GM18858 (cell line): ENCODE measurements at regions not wholly inside any gene's neighbourhood (a gene's known extent, or its start where the extent isn't known, plus 50 kb on each side); places are given as distances from the start of the nearest gene placed in this dataset.
"Not testable (repeated sequence)": the region's sequence is repeated elsewhere in the genome, so short reads cannot be mapped to it uniquely, and the experiment has no call there.

Experiments
- ATAC-seq: cut with Tn5 transposase; IDR thresholded peaks from one replicate; pipeline ENCODE4 v1.9.1; 2021; ENCODE audit not compliant: unreplicated experiment

DNA sequence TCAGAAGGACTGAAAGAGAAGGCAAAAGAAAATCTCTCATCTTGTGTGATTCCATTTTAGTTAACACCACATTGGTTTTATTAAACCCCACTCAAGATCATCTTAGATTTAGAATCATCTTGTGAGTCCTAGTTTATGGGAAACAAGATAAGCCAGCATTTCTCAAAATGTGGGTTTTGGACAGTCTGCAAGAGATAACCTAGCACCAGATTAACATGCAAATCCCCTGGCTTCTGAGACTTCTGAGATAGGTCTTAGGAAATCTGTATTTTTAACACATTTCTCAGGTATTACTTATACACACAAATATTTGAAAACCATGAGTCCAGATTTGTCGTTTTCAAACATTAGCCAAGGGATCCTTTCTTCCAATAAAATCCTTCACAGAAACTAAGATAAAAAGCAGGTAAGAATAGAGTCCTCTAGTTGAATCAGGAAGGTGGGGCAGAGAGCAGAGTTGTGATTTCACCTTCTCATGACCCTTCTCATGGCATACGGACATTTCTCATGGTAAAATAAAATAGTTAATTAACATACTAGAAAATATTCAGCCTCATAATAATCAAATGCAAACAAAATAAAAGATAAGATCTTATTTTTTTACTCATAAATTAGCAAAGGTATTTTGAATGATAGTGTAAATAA is 287.2 kb upstream of the FN1 start:
- ATAC-seq = no peak

DNA sequence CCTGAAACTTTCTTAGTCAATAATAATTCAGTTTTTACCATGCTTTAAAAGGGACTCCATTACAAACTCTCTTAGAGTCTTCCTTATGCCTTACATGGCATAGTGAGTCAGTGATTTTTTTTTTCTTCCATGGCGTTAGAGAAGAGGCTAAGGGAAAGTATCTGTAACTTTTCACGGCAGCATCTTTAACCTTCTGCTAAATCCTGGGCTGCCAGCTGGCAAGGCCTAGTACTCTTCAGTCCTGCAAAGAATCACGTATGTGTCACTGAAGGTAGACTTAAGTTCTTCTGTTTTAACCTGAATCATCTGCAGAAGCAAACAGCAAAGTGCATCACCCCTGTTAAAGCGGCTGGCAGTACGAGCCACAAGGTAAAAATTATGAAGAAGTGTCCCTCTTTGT is 286.3 kb upstream of the FN1 start:
- no peak for ATAC-seq

- not testable (repeated sequence) for ATAC-seq
These were observed 285.6 kb upstream of the FN1 start for GRCh38 chr2:215721515-215721914.

- no peak for ATAC-seq
These were observed 283.0 kb upstream of the FN1 start for GRCh38 chr2:215718890-215719289.

GRCh38 chr2:215718436-215718835 is 282.6 kb upstream of the FN1 start:
- ATAC-seq = no peak

DNA sequence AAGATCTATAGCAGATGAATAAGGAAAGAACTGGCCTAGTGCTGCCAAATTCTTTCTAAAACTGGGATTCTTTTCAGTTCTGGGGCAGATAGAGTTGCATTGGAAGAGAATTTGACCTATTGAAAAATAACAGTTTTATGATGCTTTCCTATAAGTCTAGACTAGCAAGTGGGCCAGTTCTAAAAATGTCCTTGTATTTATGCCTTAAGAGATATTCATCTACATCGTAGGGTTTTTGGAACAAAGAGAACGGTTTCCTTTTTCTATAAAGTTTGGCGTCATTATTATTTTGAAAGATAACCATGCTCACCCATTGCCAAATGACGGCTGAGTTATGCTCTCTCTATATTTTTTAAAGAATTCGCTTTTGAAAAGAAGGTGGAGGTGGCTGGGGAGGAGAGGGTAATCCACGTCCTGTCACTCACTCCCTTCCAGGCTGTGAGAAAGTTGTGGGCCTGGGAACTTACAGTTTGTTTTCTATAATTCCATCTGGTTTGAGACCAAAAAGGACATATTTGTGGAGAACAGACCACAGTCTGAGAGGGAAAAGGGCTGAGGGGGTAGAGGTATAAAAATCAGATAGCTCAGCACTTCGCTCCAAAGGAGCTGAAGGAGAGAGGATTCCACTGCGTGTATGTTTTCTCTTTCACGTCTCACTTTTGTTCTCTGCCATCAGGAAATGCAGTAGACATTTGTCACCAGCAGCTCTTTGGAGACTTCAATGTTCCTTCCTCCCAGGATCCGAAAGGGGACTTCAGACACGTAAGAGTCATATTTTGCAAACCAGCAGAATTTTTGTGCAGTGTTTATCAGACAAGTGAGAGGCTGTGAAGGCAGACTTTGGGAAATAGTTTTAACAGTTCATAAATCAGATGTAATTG is 281.9 kb upstream of the FN1 start:
- no peak for ATAC-seq

DNA sequence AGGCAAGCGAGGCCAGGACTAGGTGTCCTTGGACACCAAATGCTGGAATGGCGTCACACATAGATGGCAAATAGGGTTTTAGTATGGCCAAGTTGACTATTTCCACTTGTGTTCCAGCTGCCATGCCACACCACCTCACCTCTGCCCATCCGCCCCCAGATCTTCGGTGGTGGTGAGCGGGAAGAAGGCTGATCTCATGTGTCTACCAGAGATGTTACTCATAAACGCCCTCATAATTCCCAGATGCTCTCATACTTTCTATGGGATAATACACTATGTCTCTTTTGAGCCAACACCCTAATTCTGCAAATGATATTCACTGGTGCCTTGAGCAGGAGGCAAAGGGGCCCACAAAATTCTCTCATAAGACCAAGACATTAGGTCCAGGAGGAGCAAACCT is 281.1 kb upstream of the FN1 start:
- ATAC-seq = no peak

DNA sequence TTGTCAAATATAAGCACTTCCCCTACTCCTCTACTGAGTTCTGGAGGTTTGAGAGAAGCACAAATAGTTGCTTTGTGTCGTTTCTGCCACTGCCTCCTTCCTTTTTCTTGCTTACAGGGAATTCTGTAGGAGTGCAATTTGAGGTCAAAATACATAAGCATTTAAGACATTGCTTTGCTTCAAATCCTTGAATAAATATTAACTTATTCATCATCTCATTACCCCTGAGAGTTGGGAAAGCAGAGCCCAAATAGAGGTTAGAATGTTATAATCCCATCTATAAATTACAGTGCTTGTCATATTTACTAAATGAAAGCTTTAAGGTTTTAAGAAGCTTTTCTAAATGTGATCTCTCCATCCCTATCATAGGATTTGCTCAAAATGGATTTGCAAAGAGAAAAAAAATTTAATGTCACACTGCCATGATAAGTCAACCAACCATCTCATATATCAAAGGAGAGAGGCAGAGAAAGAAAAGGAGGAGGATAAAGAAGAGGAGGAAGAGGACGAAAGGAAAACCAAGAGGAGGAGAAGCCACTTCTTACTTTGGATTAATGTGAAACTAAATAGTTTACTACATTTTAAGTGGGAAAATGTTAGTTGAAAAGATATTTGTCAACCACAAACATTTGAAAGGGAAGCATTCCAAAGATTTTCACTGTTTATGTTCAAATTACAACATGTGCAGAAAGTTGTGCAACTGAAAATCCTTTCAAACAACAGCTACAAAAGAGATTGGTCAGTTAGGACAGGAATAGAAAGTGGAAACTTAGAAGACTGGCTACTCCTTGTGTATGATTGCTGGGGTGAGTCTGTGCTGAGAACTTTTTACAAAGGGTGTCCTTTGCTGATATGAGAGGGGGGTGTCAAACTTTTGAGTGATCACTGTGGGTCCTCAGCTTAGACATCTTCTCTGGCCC is 277.3 kb upstream of the FN1 start:
- ATAC-seq = no peak

DNA sequence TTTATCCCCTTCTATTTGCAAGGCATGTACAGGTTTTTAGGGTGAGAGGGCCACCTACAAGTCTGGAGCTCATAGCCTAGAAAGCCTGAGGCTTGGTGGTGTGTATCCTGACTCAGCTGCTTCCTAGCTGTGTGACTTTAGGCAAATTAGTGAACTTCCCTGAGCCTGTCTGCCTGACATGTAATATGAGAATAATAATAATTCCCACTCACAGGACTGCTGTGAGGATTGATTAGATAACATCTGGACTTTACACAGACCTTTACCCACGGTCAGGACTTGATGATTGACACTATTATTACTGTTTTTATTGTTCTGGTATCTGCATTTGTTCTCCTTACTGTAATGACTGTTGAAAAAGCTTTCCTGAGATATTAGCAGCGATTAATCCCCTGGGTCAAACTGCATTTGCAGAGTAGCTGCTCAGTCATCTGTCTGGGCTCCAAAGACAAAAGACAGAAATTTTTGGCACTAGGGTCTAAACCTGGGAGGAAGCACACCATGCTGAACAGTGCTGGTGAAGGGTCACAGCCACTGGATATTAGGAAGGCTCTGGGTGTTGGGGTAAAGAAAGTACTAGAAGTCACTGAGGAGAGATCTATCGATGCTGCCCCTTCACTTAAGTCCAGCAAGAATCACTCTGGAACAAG is 276.5 kb upstream of the FN1 start:
- no peak for ATAC-seq

DNA sequence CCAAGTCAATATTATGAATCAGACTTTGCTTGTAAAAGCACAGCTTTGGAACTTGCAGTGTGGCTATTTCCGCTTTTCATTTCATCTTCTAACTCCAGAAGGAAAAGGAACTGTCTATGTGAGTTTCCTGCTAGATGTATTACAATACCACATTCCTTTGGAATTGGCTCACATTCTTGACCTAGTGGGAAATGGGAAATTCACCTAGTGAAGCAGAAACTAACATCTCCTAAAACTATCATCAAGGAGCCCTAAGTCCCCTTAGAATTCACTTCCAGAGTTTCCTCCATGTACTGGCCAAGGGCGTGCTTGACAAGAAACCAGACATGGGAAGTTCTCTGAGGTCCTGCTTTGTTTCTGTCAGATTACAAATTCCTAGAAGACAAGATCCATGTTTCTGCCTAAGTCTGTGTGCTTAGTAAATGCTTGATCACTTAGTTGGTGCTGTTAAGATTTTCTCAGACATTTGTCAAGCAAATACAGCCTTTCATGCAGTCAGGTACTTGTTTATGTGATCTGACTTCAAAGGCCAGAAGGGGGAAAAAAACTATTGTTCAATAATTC is 275.7 kb upstream of the FN1 start:
- no peak for ATAC-seq

- ATAC-seq = no peak
These were observed 271.7 kb upstream of the FN1 start for GRCh38 chr2:215707608-215708007.

DNA sequence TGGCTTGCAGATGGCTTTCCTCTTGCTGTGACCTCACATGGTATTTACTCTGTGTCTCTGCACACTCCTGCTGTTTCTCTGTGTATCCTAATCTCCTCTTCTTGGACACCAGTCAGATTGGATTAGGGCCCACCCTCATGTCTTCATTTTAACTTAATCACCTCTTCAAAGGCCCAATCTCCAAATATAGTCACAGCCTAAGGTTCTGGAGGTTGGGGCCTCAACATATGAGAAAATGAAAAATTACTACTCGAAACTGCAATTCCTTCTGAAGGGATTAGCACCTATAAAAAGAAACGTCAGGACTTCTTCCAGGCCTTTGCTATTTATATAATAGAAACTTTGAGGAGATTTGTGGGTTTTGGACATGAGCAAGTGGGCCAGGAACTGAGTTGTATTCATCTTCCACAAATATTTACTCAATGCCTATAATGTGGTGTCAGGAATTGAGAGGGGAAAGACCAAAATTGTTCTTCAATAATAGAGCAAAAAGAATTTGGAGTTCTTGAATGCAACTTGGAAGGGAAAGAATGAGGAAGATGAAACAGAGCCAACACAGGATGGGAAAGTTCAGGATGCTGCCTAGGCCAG is 270.0 kb upstream of the FN1 start:
- no peak for ATAC-seq

DNA sequence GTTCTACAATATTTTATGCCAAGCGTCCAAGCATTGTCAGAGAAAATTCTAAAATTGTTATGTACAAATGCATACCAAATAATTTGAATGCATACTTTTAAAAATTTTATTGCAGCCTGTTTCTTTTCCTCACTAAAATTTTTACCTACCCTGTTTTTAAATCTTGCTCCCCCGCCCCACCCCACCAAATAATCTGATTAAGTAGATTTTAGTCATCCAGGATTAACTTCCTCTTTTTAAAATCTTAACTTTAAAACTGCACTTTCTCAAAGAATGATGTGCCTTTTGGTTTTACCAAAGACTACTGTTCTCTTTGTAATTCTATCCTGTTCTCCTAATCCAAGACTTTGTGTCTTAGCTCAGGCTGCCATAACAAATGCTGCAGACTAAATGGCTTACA is 269.4 kb upstream of the FN1 start:
- no peak for ATAC-seq

DNA sequence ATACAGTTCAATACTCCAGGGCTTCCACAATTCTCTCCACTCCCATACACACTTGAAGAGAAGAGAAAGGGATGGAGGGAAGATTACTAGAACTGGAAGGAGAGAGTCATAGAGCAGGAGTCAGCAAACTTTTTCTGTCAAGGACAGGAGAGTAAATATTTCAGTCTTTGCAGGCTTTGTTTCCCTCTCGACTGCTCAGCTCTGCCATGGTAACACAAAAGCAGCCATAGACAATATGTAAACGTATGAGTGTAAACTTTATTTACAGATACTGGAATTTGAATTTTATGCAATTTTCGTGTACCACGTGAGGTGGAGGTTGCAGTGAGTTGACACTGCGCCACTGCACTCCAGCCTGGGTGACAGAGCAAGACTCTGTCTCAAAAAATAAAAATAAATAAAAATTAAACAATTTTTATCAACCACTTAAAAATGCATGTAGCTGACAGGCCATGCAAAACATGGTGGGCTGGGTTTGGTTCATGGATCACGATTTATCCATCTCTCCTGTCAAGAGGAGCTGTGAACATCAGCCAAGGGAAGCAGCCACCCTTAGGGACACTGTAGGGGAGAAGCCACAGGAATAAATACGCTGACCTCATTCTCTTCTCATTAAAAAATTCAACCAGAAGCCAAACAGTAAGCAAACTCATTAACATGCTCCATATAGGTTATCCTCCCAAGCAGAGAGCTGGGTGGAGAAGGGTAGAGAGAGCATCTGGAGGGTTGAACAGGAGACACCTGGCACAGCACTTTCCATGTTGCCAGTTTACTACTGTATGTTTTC is 266.4 kb upstream of the FN1 start:
- ATAC-seq = no peak

- no peak for ATAC-seq
These were observed 264.1 kb upstream of the FN1 start for GRCh38 chr2:215699700-215700538.

DNA sequence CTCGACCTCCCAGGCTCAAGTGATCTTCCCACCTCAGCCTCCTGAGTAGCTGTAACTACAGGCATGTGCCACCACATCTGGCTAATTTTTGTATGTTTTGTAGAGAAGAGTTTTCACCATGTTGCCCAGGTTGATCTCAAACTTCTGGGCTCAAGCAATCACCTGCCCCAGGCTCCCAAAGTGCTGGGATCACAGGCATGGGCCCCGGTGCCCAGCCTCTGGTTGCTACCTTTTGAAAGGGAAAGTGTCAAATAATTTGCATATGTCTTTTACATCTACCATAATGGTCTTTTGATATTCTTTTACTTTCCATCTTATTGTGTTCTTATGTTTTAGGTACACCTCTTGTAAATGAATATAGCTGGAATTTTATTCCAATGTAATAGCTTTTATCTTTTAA is 263.1 kb upstream of the FN1 start:
- ATAC-seq = no peak

GRCh38 chr2:215698566-215698965 is 262.7 kb upstream of the FN1 start:
- ATAC-seq = no peak

DNA sequence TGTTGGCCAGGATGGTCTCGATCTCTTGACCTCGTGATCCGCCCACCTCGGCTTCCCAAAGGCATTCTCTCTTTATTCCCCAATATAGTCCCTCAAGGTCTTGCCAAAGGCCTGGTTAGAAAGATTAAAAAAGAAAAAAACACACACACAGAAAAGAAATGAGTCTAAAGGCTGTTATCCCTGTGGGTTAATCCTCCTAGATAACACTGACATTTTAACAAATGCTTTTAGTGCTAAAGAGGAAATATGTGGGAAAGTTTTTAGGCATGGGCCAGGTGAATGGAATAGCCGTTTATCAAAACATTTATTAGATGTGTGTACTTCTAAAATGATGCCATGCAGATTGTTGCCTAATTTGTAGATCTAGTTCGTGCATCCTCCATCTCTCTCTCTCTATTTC is 261.6 kb upstream of the FN1 start:
- no peak for ATAC-seq

DNA sequence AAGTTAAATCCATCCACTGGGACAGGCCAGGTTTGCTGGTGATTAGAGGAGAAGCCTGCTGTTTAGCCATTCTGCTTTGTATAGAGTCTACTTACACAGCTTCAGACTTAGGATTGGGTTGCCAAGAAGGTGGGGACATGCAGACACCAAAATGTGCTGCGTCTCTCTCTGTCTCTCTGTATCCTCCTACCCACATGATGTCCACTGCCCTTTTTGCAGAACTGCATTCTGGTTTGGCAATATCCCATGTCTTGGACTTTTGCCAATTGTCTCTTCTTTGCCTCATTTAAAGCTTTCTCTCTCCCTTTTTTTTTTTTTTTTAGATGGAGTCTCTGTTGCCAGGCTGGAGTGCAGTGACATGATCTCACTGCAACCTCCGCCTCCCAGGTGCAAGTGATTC is 261.1 kb upstream of the FN1 start:
- ATAC-seq = no peak
